ENCODE measurements at regions not wholly inside any gene's neighbourhood (a gene's known extent, or its start where the extent isn't known, plus 50 kb on each side); places are given as distances from the start of the nearest gene placed in this dataset.

- TF ChIP-seq CTCF (IDR thresholded peaks at IDR 0.05; ENCODE audit: insufficient read depth, low read length, poor library complexity, severe bottlenecking), result no peak
- TF ChIP-seq EZH2phosphoT487 (conservative IDR thresholded peaks at IDR 0.05; ENCODE audit: low read length), result no peak
These were observed 138.2 kb upstream of the LRFN2 start for GRCh38 chr6:40725390-40725789.
